Upper lobe of left lung (tissue), 6 donors: ENCODE measurements at regions not wholly inside any gene's neighbourhood (a gene's known extent, or its start where the extent isn't known, plus 50 kb on each side); places are given as distances from the start of the nearest gene placed in this dataset.

Source experiments
- ATAC-seq, 2 donors: fragments of 200-7000 bp; cut with Tn5 transposase; one replicate each; pipeline ENCODE4 v1.9.1; 2022; ENCODE audit warnings: mild to moderate bottlenecking in 2 of 2, moderate library complexity in 2 of 2; ENCODE audit not compliant: low FRiP score in 2 of 2
- DNase-seq, 2 donors: peaks; one replicate each; pipeline ENCODE4 v3.0.0-alpha.2; 2019 to 2020
- H3K27ac ChIP-seq, 4 donors: fragments of 200-600 bp; sonication (generic); one replicate each; pipeline ENCODE4 v1.5.1; 2016 to 2019
- H3K27me3 ChIP-seq, 4 donors: fragments of 200-600 bp; sonication (generic); one replicate each; pipeline ENCODE4 v1.5.1; 2017 to 2019
- H3K36me3 ChIP-seq, 4 donors: fragments of 200-600 bp; sonication (generic); one replicate each; pipeline ENCODE4 v1.5.1; 2016 to 2019
- H3K4me1 ChIP-seq, 4 donors: fragments of 200-600 bp; sonication (generic); one replicate each; pipeline ENCODE4 v1.5.1; 2018 to 2019
- H3K4me3 ChIP-seq, 4 donors: fragments of 200-600 bp; sonication (generic); one replicate each; pipeline ENCODE4 v1.5.1; 2017 to 2019; ENCODE audit warnings: mild to moderate bottlenecking in 2 of 4, moderate library complexity in 1 of 4
- H3K9me3 ChIP-seq, 4 donors: fragments of 200-600 bp; sonication (generic); one replicate each; pipeline ENCODE4 v1.5.1; 2018 to 2019
- CTCF ChIP-seq, 6 experiments: fragments of 450-650 bp in 4 of 6; fragments of 200-600 bp in 2 of 6; sonication (generic) in 2 of 6; IDR thresholded peaks; one replicate each; pipeline ENCODE4 v1.5.1; 2016 to 2019; ENCODE audit warnings: antibody characterized with exemption in 6 of 6
- EP300 ChIP-seq, 4 donors: sonication (generic); formaldehyde crosslinking; IDR thresholded peaks; one replicate each; pipeline ENCODE4 v1.5.1; 2017; ENCODE audit warnings: antibody characterized with exemption in 4 of 4, control low read depth in 2 of 4
- POLR2A ChIP-seq, 4 donors: fragments of 450-650 bp; IDR thresholded peaks; one replicate each; pipeline ENCODE4 v1.5.1; 2016 to 2017; ENCODE audit warnings: antibody characterized with exemption in 4 of 4, mild to moderate bottlenecking in 2 of 4
- POLR2AphosphoS5 ChIP-seq, 2 donors: sonication (generic); formaldehyde crosslinking; IDR thresholded peaks; one replicate each; pipeline ENCODE4 v1.5.1; 2017; ENCODE audit warnings: antibody characterized with exemption in 2 of 2
- WGBS, 2 donors: methylation state at CpG; one replicate each; pipeline ENCODE4 v1.1.5; 2017 to 2018; 5-methylcytosine and 5-hydroxymethylcytosine counted together
- donor health status: DM: no; HTN: no; CAD: no; lungs with moderate emphysema.
- donor health status: DM: no; HTN: yes; CAD: no; lungs with severe emphysema.

GRCh38 chr2:8289111-8289510 lies 392.7 kb upstream of the ID2 start:
- TF ChIP-seq EP300 (IDR thresholded peaks at IDR 0.05) = no peak
- TF ChIP-seq CTCF (IDR thresholded peaks at IDR 0.05) = no peak
- no peak for TF ChIP-seq POLR2AphosphoS5 (IDR thresholded peaks at IDR 0.05)
- no peak for TF ChIP-seq POLR2A (IDR thresholded peaks at IDR 0.05)
- 83 to 93% methylated on average over 4 of the region's 4 CpGs for WGBS, 2 donors
- ATAC-seq = no peak
- Histone ChIP-seq H3K4me3 (no peak overlapping the region), H3K9me3 (no peaks in the 10 kb centered on the region), H3K36me3 (no peaks in the 10 kb centered on the region), H3K27ac (no peak overlapping the region), H3K27me3 (no peaks in the 10 kb centered on the region), H3K4me1 (no peaks in the 10 kb centered on the region)
- no peak for DNase-seq

GRCh38 chr2:8290771-8291352 lies 391.0 kb upstream of the ID2 start:
- no peak overlapping the region for H3K4me3 ChIP-seq
- no peak overlapping the region for H3K27ac ChIP-seq
- H3K36me3 ChIP-seq = no peaks in the 10 kb centered on the region
- no peaks in the 10 kb centered on the region for H3K4me1 ChIP-seq
- 90 to 92% methylated on average over 9 of the region's 9 CpGs for WGBS, 2 donors
- TF ChIP-seq CTCF (IDR thresholded peaks at IDR 0.05) (no peak), POLR2A (IDR thresholded peaks at IDR 0.05) (no peak), EP300 (IDR thresholded peaks at IDR 0.05) (no peak), POLR2AphosphoS5 (IDR thresholded peaks at IDR 0.05) (no peak)
- H3K9me3 ChIP-seq = no peaks in the 10 kb centered on the region
- no peaks in the 10 kb centered on the region for H3K27me3 ChIP-seq
- DNase-seq = no peak
- ATAC-seq = no peak

- H3K27me3 ChIP-seq = no peaks in the 10 kb centered on the region
- H3K27ac ChIP-seq = no peak overlapping the region
- H3K4me1 ChIP-seq = peaks cover 0 to 6% (median 0%) of the 10 kb centered on the region in 4 donors
- DNase-seq = no peak
- 93% methylated on average over 4 of the region's 4 CpGs for WGBS, 2 donors
- no peak overlapping the region for H3K4me3 ChIP-seq
- no peaks in the 10 kb centered on the region for H3K9me3 ChIP-seq
- ATAC-seq = no peak
- TF ChIP-seq POLR2AphosphoS5 (IDR thresholded peaks at IDR 0.05) = no peak
- TF ChIP-seq POLR2A (IDR thresholded peaks at IDR 0.05) = no peak
- no peak for TF ChIP-seq EP300 (IDR thresholded peaks at IDR 0.05)
- no peak for TF ChIP-seq CTCF (IDR thresholded peaks at IDR 0.05)
- no peaks in the 10 kb centered on the region for H3K36me3 ChIP-seq
Observed at GRCh38 chr2:8296306-8296705, 385.6 kb upstream of the ID2 start.

GRCh38 chr2:8297376-8298231 lies 384.3 kb upstream of the ID2 start:
- Histone ChIP-seq H3K36me3 (no peaks in the 10 kb centered on the region), H3K4me3 (no peak overlapping the region), H3K4me1 (peaks cover 0 to 12% (median 6%) of the 10 kb centered on the region in 4 donors), H3K9me3 (no peaks in the 10 kb centered on the region), H3K27me3 (no peaks in the 10 kb centered on the region), H3K27ac (peak overlapping the region; percentile 9 to 70 (median 34))
- DNase-seq (no peak), ATAC-seq (no peak)
- TF ChIP-seq POLR2A (IDR thresholded peaks at IDR 0.05) (no peak), EP300 (IDR thresholded peaks at IDR 0.05) (no peak), CTCF (IDR thresholded peaks at IDR 0.05) (no peak), POLR2AphosphoS5 (IDR thresholded peaks at IDR 0.05) (no peak)
- WGBS, 2 donors = 94 to 95% methylated on average over 7 to 8 of the region's 8 CpGs
